ENCODE measurements at regions not wholly inside any gene's neighbourhood (a gene's known extent, or its start where the extent isn't known, plus 50 kb on each side); places are given as distances from the start of the nearest gene placed in this dataset.

- no peak for DNase-seq
These were observed 685.8 kb upstream of the API5 start for GRCh38 chr11:42625757-42626665.

DNA sequence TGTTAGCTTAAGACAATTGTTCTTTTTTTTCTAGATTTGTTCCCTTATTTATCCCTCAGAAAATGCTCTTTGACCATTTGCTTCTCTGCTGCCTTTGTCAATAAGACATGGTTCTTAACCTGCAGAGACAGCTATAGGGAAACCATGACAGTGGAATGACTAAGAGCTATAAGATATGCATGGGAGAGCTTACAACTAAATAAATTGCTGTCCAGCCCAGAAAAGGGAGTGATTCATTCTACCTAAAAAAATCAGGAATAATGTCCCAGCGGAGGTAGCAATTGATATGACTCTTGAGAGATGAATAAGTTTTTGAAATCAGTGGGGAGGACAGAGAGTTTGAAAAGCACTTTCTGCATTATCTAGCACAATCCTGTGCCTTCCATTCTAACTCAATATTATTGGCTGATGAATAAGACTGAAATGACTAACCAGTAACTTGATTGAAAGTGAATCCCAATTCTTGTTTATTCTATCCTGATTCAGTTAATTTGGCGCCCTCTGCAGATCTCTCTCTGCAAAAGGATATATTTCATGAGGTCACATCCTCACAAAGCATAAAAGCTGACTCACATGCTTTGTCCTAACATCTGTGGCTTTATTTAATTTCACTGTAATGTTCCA, 680.5 kb upstream of the API5 start:
- DNase-seq = peak in 2 of 14 donors; percentile 15 to 16

DNA sequence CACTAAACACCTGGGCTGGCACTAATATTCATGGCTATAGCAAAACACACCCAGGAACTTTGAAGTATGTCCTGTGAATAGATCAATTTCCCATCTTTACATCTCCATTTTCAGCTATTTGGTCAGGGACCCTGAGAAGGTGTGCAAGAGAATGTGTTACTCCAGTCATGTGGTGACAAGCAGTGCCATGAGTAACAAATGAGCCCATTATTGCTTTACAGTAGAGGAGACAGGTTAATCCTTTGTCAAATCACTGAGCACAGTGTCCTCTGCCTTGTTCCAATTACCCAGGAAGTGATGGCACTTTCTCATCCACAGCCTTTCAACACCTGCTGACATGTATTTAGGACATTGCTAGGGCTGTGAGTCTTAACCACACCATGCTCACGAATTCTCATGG, 664.8 kb upstream of the API5 start:
- peak in 1 of 14 donors; percentile 10 for DNase-seq

- no peak for DNase-seq
These were observed 663.8 kb upstream of the API5 start for GRCh38 chr11:42647993-42648392.

GRCh38 chr11:42651621-42652020, 660.2 kb upstream of the API5 start:
- DNase-seq = no peak

- peak in 3 of 14 donors; percentile 6 to 98 (median 41) for DNase-seq
These were observed 654.6 kb upstream of the API5 start for GRCh38 chr11:42657169-42657568.

DNA sequence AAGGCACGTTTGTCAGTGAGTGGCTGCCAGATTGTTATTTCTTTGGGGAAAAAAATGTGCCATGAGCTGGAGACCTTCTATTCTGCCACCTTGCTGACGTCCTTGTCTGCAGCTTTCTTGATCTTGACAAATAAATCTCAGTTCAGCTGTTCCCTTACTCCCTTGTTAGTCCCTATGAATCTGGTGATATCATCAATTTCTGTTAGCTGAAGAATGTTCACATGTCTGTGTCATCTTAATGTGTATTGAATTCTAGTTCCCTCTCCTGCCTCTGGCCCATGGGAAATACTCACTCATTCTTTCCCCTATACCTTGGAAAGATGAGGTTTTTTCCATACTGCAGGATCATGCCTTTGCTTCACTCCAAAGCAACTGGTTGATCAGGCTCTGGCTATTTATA, 649.9 kb upstream of the API5 start:
- DNase-seq = no peak

GRCh38 chr11:42669248-42669976, 642.4 kb upstream of the API5 start:
- no peak for DNase-seq

- no peak for DNase-seq
These were observed 637.4 kb upstream of the API5 start for GRCh38 chr11:42674436-42674835.

DNA sequence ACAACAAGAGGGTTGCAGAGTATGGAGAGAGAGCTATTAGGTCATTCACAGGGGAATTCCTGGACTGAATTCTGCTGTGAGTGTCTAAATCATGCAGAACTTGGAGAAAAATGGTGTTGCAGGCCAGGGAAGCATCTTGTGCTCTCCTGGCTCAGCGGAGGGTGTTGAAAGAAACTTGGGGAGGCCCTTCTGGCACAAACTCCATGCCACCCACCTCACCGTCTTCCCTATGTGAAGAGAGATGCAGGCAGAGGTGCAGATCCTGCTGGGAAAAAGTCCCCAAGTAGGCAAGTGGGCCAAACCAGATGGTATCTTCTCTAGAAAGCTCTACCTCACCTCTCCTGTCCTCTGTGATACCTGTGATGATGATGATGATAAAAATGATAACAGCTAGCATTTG, 604.3 kb upstream of the API5 start:
- no peak for DNase-seq

DNA sequence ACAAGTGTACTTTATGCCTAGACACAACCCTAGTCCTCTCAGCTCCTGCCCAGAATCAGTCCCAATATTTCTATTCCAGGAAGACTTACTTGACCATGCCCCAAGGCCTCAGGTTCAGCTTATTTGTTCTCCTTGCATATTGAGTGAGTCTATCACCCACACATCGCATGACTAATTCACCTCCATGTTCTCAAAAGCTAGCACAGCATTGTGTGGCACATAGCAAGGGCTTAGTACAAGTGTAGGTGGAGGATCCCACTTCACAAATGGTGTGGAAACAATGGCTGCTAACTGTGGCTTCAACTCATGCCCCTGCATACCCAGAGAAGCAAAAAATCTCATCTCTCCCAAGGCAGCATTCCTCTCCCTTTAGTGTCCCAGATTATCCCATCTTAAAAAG, 602.6 kb upstream of the API5 start:
- DNase-seq = no peak

GRCh38 chr11:42713279-42713678, 598.5 kb upstream of the API5 start:
- no peak for DNase-seq

GRCh38 chr11:42713753-42714152, 598.0 kb upstream of the API5 start:
- DNase-seq = no peak

DNA sequence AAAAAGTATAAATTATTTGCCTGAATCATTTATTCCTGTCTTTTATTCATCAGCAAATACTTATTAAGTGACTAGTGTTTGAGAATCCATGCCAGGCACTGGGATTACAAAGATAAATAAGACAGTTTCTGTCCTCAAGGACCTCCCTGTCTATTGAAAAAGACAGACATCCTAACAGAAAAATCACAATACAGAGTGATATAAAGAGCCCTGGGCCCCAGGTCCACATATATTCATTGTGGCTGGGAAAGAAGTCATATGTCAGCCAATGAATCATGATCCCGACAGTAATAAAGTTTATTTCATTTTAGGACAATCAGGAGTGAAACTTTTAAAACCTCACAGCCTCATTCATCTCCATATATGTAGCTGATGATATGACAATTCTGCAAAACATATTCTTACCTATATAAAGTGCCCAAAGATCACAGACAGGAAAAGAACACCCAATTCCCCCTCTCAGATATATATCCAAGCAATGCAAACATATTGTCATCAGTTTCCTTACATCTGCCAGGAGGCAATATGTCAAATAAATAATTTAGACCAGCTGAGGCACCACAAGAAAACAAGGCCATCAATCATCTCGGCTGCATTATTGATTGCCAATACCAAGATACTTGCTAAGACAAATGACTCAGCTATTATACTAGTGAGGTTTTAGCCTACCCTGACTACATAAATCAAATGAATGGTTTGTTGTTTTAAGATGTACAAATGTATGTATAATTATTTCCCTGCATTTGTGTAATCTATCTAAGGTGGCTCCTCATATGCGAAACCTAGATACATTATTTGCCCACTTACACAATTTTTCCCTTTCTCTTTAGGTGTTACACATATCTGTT, 590.9 kb upstream of the API5 start:
- DNase-seq = no peak

GRCh38 chr11:42727879-42728278, 583.9 kb upstream of the API5 start:
- DNase-seq = no peak

DNA sequence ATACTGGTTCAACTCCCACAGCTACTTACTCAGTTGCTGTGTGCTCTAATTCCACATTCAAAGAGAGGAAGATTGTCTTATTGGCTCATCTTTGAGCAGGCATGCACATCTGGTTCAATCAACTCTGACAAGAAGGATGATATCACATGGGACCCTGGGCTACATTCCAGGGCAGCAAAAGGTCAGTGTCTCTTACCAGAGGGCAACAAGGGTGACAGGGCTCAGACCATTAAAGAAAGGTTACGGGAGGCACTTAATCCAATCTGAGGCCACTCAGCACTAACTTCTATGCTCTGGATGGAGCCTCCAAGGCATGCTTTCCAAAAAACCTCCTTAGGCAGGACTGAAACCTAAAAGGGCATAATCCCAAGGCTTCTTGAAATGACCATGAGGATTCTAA, 549.4 kb upstream of the API5 start:
- DNase-seq = no peak

GRCh38 chr11:42764936-42765335, 546.9 kb upstream of the API5 start:
- peak in 1 of 14 donors; percentile 27 for DNase-seq

- DNase-seq = no peak
These were observed 543.2 kb upstream of the API5 start for GRCh38 chr11:42768576-42768975.

- no peak for DNase-seq
These were observed 541.2 kb upstream of the API5 start for GRCh38 chr11:42770444-42771065.

GRCh38 chr11:42772886-42773285, 538.9 kb upstream of the API5 start:
- DNase-seq = no peak

- no peak for DNase-seq
These were observed 538.1 kb upstream of the API5 start for GRCh38 chr11:42773729-42774128.

GRCh38 chr11:42774567-42774966, 537.2 kb upstream of the API5 start:
- DNase-seq = no peak

All from C1 segment of cervical spinal cord (tissue), 14 donors.